Posterior vena cava (tissue), 2 donors: ENCODE measurements at regions not wholly inside any gene's neighbourhood (a gene's known extent, or its start where the extent isn't known, plus 50 kb on each side); places are given as distances from the start of the nearest gene placed in this dataset.

Experiments used
- DNase-seq: peaks from one replicate; pipeline ENCODE4 v3.0.0-alpha.2; 2020; ENCODE audit warnings: low spot score
- intact Hi-C, 2 donors: fragments of 100-400 bp; cut with DNase I; formaldehyde crosslinking; loops; one replicate each; pipeline versions ENCODE4 v1.14.1 to v1.14.2; 2022 to 2023
- donor health status: DM: yes; HTN: yes; CAD: no.
- donor health status: DM: yes; HTN: yes; CAD: no.

DNA sequence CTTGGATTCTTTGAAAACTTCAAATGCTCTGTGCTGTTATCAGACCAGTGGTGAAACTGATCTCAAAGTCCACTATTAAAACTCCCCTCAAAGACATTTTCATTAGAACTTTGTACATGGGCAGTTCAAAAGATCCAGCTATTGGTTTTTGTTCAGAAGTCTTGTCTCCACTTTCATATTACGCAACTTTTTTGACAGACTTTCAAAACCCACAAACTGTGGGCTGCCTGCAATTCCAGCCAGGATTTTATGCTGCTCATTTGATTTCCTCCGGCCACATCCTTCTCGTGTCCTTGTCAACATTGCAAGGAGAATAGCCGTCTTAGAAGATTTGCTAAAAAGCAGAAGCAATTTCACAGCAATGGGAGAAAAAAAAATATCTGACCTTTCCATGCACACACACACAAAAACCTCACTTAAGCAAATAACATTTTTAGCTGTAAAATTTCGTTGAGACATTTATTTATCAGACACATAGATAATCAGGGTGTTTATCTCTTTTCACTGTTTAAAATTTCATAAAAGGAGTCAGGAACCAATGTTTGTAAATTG, 1990.5 kb downstream of the MAT2B start:
- intact Hi-C loops = loop anchor here in 1 of 2 donors (5.0 kb wide), 1 partner anchor 1854 kb away; no protein-coding TSS in a partner anchor
- DNase-seq = no peak

- intact Hi-C loops = loop anchor here in 1 of 2 donors (5.0 kb wide), 1 partner anchor 1855 kb away; no protein-coding TSS in a partner anchor
- no peak for DNase-seq
Measured at GRCh38 chr5:165497707-165498106, 1992.3 kb downstream of the MAT2B start.

DNA sequence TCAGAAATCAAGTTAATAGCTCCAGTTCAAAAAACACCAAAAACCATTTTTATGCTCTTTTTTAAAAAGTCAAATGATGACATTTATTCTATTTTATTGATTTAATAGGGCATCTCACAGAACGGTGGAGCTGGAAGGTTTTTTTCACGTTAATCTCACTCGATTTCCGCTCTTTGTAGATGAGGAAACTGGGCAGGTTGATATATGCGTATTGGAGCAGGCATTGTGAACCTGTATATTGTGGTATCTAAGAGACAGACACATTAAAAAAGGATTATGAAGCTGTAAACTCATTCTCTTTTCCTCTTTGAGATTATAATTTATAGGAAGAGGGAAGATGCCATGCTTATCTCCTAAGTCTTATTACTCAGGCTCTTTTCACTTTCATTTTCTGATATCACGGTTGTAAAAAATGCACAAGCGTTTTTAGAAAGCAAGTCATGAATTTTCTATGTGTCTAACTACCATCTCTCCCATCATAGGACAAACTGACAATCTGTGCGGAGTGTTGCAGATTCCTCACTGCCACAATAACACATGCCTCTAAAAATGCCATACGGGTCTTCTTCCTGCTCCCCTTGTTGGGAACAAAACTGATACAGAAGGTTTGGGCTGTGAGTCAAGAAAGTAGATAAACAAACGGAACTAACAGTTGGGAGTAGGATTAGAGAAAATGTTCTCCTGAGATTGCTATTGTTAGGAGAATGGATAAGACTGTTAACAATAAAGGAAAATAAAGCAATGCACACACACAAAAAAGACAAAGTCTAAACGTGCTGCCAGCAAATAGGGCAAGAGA, 1997.7 kb downstream of the MAT2B start:
- DNase-seq = no peak
- intact Hi-C loops = no loop called here

GRCh38 chr5:165504674-165505073, 1999.3 kb downstream of the MAT2B start:
- intact Hi-C loops = no loop called here
- DNase-seq = no peak

GRCh38 chr5:165508286-165508685, 2002.9 kb downstream of the MAT2B start:
- no peak for DNase-seq
- intact Hi-C loops = no loop called here

DNA sequence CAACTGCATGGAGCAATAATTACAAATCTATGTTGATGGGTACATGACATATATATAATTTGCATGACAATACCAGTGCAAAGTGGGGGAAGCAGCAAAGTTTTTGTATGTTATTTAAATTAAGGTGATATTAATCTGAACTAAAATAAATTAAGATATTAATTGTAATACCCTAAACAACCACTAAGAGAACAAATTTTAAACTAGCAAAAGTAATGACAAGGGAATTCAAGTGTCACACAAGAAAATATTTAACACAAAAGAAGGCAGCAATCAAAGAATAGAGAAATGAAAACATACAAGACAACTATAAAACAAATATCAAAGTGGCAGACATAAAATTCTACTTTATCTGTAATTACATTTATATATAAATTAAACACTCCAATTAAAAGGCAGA, 2003.4 kb downstream of the MAT2B start:
- no peak for DNase-seq
- intact Hi-C loops = no loop called here

GRCh38 chr5:165521816-165522610, 2016.6 kb downstream of the MAT2B start:
- intact Hi-C loops = no loop called here

GRCh38 chr5:165525271-165525670, 2019.9 kb downstream of the MAT2B start:
- intact Hi-C loops = loop anchor here in 1 of 2 donors (5.0 kb wide), 1 partner anchor 953 kb away; no protein-coding TSS in a partner anchor
- DNase-seq = no peak

More at GRCh38 chr5:165521816-165522610, 2016.6 kb downstream of the MAT2B start:
- DNase-seq = no peak

DNA sequence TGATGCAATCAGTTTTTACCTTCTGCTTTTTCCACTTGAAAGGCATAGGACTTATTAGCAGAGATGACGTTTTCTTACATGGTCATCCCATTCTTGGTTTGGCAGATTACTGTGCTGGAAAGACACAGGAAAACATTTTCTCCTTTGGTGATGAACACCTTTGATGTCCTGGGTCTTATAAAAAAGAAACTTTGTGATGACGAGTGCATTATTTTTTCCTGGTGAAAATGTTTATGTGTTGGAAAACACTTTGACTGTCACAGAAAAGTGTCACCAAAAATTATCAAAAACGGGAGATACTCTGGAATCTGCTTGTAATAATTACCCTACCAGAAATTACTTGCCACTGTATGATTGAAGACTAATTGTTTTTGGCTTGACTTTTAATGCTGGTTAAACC, 2020.9 kb downstream of the MAT2B start:
- DNase-seq = no peak
- intact Hi-C loops = loop anchor here in 1 of 2 donors (5.0 kb wide), 1 partner anchor 954 kb away; no protein-coding TSS in a partner anchor

- intact Hi-C loops = loop anchor here in 1 of 2 donors (5.0 kb wide), 1 partner anchor 955 kb away; no protein-coding TSS in a partner anchor
- no peak for DNase-seq
Measured at GRCh38 chr5:165527577-165527976, 2022.2 kb downstream of the MAT2B start.

- no peak for DNase-seq
- intact Hi-C loops = no loop called here
Measured at GRCh38 chr5:165538065-165538464, 2032.6 kb downstream of the MAT2B start.

GRCh38 chr5:165559645-165560044, 2054.2 kb downstream of the MAT2B start:
- intact Hi-C loops = loop anchor here in 1 of 2 donors (1.0 kb wide), 1 partner anchor 7 kb away; no protein-coding TSS in a partner anchor
- no peak for DNase-seq

GRCh38 chr5:165560648-165561047, 2055.2 kb downstream of the MAT2B start:
- DNase-seq = no peak
- intact Hi-C loops = loop anchor here in 1 of 2 donors (1.0 kb wide), 1 partner anchor 8 kb away; no protein-coding TSS in a partner anchor

- intact Hi-C loops = no loop called here
- no peak for DNase-seq
Measured at GRCh38 chr5:165565911-165566310, 2060.5 kb downstream of the MAT2B start.

DNA sequence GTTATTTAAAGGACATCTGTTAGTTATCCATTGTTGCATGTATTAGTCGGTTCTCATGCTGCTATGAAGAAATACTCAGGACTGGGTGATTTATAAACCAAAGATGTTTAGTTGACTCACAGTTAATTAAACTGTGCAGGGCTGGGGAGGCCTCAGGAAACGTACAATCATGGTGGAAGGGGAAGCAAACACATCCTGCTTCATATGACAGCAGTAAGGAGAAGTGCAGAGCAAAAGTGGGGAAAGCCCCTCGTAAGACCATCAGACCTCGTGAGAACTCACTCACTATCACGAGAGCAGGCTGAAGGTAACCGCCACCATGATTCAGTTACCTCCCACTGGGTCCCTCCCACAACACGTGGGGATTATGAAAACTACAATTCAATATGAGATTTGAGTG, 2064.1 kb downstream of the MAT2B start:
- intact Hi-C loops = no loop called here
- DNase-seq = no peak

GRCh38 chr5:165573445-165573844, 2068.0 kb downstream of the MAT2B start:
- intact Hi-C loops = no loop called here

GRCh38 chr5:165574100-165574499, 2068.7 kb downstream of the MAT2B start:
- intact Hi-C loops = no loop called here

More at GRCh38 chr5:165573445-165573844, 2068.0 kb downstream of the MAT2B start:
- no peak for DNase-seq

DNA sequence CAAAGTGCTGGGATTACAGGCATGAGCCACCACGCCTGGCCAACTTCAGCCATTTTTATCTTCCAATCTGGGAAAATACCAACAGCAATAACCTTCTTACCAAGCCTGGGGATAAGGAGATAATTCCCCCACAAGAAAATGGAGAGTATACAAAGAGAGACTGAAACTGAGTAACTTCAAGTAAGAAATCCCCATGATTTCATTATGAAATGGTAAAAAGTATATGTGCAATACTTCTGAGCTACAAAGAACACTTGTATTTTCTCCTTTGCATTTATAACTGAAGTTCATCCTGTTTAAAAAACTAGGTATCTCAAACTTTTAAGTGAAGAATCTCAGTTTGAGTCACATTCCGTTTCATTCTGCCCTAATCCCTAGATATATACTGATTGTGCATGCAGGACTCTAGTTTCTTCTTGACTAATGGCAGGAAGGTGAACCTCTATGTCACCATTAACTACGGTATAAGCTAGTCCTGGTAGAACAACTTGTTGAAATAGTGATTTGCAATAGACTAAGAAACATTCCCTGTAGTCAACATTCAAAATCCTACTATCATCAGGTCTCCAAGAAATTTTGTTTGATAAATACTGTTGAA, 2071.4 kb downstream of the MAT2B start:
- intact Hi-C loops = no loop called here
- DNase-seq = no peak

More at GRCh38 chr5:165574100-165574499, 2068.7 kb downstream of the MAT2B start:
- DNase-seq = no peak

GRCh38 chr5:165579911-165580310, 2074.5 kb downstream of the MAT2B start:
- no peak for DNase-seq
- intact Hi-C loops = no loop called here
